ENCODE measurements at regions not wholly inside any gene's neighbourhood (a gene's known extent, or its start where the extent isn't known, plus 50 kb on each side); places are given as distances from the start of the nearest gene placed in this dataset.
"Not testable (repeated sequence)": the region's sequence is repeated elsewhere in the genome, so short reads cannot be mapped to it uniquely, and the experiment has no call there.

GRCh38 chr1:199020904-199021303 is 382.1 kb downstream of the PTPRC start:
- H3K9me3 ChIP-seq (ENCODE audit: control insufficient read depth in 2 of 2, low read length in 2 of 2) = no peaks in the 10 kb centered on the region
- H3K9ac ChIP-seq (ENCODE audit: low read depth in 1 of 2, low read length in 2 of 2) = no peak overlapping the region
- H3K4me1 ChIP-seq (ENCODE audit: control insufficient read depth in 2 of 2, insufficient read depth in 2 of 2, low read length in 2 of 2) = no peaks in the 10 kb centered on the region
- H3K27me3 ChIP-seq (ENCODE audit: control insufficient read depth in 2 of 2, insufficient read depth in 2 of 2, low read length in 2 of 2) = no peaks in the 10 kb centered on the region
- no peak overlapping the region for H3K4me3 ChIP-seq (ENCODE audit: low read length in 2 of 2)
- no peaks in the 10 kb centered on the region for H3K36me3 ChIP-seq (ENCODE audit: control insufficient read depth in 2 of 2, insufficient read depth in 2 of 2, low read length in 2 of 2)
- no peak overlapping the region for H3K27ac ChIP-seq (ENCODE audit: low read depth in 2 of 2, low read length in 2 of 2)

DNA sequence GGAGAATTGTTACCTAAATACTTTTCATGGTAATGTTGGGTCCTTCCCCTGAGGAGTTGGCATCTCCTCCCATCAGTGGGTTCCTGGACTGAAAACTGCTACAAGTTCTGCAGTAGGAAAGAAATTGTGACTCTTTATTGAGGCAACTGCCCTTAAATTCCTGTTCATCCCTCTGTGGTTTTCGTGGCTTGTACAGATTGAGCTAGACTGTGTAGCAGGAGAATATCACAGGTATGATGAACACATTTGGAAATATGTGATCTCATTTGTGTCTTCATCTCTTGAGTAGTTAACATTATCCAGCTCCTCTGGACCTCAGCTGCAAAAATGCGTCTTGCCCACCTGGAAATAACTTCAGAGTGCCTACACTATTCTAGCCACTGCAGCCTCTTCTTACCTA is 390.6 kb downstream of the PTPRC start:
- Histone ChIP-seq H3K9ac (ENCODE audit: low read depth in 1 of 2, low read length in 2 of 2) (no peak overlapping the region), H3K4me1 (ENCODE audit: control insufficient read depth in 2 of 2, insufficient read depth in 2 of 2, low read length in 2 of 2) (no peaks in the 10 kb centered on the region), H3K4me3 (ENCODE audit: low read length in 2 of 2) (no peak overlapping the region), H3K9me3 (ENCODE audit: control insufficient read depth in 2 of 2, low read length in 2 of 2) (no peaks in the 10 kb centered on the region), H3K27me3 (ENCODE audit: control insufficient read depth in 2 of 2, insufficient read depth in 2 of 2, low read length in 2 of 2) (no peaks in the 10 kb centered on the region), H3K27ac (ENCODE audit: low read depth in 2 of 2, low read length in 2 of 2) (no peak overlapping the region), H3K36me3 (ENCODE audit: control insufficient read depth in 2 of 2, insufficient read depth in 2 of 2, low read length in 2 of 2) (no peaks in the 10 kb centered on the region)

DNA sequence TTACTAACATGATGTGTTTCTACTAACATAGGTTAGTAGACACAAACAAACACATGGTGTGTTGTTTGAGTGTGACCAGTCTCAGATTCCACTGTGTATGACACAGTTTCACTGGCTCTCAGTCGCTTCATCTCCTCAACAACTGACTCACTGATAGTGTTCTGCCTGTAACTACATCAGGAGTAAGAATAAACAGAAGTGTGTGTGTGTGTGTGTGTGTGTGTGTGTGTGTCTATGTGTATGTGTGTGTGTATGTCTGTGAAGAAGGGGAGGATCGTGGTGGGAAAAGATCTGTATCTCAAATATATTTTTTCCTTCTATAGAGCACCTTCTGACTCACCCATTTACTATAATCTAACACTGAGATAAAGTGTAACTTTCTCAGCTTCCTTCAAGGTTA is 391.0 kb downstream of the PTPRC start:
- Histone ChIP-seq H3K9me3 (ENCODE audit: control insufficient read depth in 2 of 2, low read length in 2 of 2) (no peaks in the 10 kb centered on the region), H3K36me3 (ENCODE audit: control insufficient read depth in 2 of 2, insufficient read depth in 2 of 2, low read length in 2 of 2) (no peaks in the 10 kb centered on the region), H3K27ac (ENCODE audit: low read depth in 2 of 2, low read length in 2 of 2) (no peak overlapping the region), H3K9ac (ENCODE audit: low read depth in 1 of 2, low read length in 2 of 2) (no peak overlapping the region), H3K4me3 (ENCODE audit: low read length in 2 of 2) (no peak overlapping the region), H3K27me3 (ENCODE audit: control insufficient read depth in 2 of 2, insufficient read depth in 2 of 2, low read length in 2 of 2) (no peaks in the 10 kb centered on the region), H3K4me1 (ENCODE audit: control insufficient read depth in 2 of 2, insufficient read depth in 2 of 2, low read length in 2 of 2) (no peaks in the 10 kb centered on the region)

GRCh38 chr1:199030541-199030940 is 391.7 kb downstream of the PTPRC start:
- not testable (repeated sequence) for H3K27ac ChIP-seq (ENCODE audit: low read depth in 2 of 2, low read length in 2 of 2); H3K36me3 ChIP-seq (ENCODE audit: control insufficient read depth in 2 of 2, insufficient read depth in 2 of 2, low read length in 2 of 2); H3K4me3 ChIP-seq (ENCODE audit: low read length in 2 of 2); H3K9ac ChIP-seq (ENCODE audit: low read depth in 1 of 2, low read length in 2 of 2); H3K4me1 ChIP-seq (ENCODE audit: control insufficient read depth in 2 of 2, insufficient read depth in 2 of 2, low read length in 2 of 2); H3K27me3 ChIP-seq (ENCODE audit: control insufficient read depth in 2 of 2, insufficient read depth in 2 of 2, low read length in 2 of 2); H3K9me3 ChIP-seq (ENCODE audit: control insufficient read depth in 2 of 2, low read length in 2 of 2)

DNA sequence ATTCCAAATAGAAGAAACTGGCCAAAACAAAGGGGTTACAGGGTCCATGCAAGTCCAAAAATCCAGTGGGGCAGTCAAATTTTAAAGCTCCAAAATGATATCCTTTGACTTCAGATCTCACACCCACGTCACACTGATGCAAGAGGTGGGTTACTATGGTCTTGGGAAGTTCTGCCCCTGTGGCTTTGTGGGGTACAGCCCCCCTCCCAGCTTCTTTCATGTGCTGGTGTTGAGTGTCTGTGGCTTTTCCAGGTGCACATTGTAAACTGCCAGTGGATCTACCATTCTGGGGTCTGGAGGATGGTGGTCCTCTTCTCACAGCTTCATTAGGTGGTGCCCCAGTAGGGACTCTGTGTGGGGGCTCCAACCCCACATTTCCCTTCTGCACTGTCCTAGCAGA is 392.3 kb downstream of the PTPRC start:
- H3K36me3 ChIP-seq (ENCODE audit: control insufficient read depth in 2 of 2, insufficient read depth in 2 of 2, low read length in 2 of 2); H3K9me3 ChIP-seq (ENCODE audit: control insufficient read depth in 2 of 2, low read length in 2 of 2); H3K4me1 ChIP-seq (ENCODE audit: control insufficient read depth in 2 of 2, insufficient read depth in 2 of 2, low read length in 2 of 2); H3K27ac ChIP-seq (ENCODE audit: low read depth in 2 of 2, low read length in 2 of 2); H3K27me3 ChIP-seq (ENCODE audit: control insufficient read depth in 2 of 2, insufficient read depth in 2 of 2, low read length in 2 of 2); H3K9ac ChIP-seq (ENCODE audit: low read depth in 1 of 2, low read length in 2 of 2); H3K4me3 ChIP-seq (ENCODE audit: low read length in 2 of 2): not testable (repeated sequence)

GRCh38 chr1:199032479-199032878 is 393.6 kb downstream of the PTPRC start:
- H3K27me3 ChIP-seq (ENCODE audit: control insufficient read depth in 2 of 2, insufficient read depth in 2 of 2, low read length in 2 of 2); H3K9me3 ChIP-seq (ENCODE audit: control insufficient read depth in 2 of 2, low read length in 2 of 2); H3K4me3 ChIP-seq (ENCODE audit: low read length in 2 of 2); H3K4me1 ChIP-seq (ENCODE audit: control insufficient read depth in 2 of 2, insufficient read depth in 2 of 2, low read length in 2 of 2); H3K36me3 ChIP-seq (ENCODE audit: control insufficient read depth in 2 of 2, insufficient read depth in 2 of 2, low read length in 2 of 2); H3K9ac ChIP-seq (ENCODE audit: low read depth in 1 of 2, low read length in 2 of 2); H3K27ac ChIP-seq (ENCODE audit: low read depth in 2 of 2, low read length in 2 of 2): not testable (repeated sequence)

DNA sequence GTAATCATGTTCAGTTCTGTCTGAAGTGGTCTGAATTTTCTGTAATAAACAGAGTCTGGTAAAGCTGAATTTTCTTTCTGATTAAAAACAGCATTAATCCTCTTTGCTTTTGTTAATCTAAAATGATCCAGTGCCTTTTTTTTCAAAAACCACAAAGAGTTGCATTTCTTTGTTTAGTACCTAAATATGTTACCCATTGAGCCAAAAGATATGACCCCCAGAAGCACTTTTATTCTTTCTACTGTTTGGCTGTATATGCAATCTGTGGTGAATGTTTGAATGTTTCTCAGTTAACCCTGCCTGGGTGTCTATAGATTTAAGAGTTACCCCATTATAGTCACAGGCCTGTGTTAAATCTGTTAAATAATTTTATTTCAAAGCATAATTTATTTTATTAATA is 394.8 kb downstream of the PTPRC start:
- no peaks in the 10 kb centered on the region for H3K4me1 ChIP-seq (ENCODE audit: control insufficient read depth in 2 of 2, insufficient read depth in 2 of 2, low read length in 2 of 2)
- no peak overlapping the region for H3K9ac ChIP-seq (ENCODE audit: low read depth in 1 of 2, low read length in 2 of 2)
- H3K36me3 ChIP-seq (ENCODE audit: control insufficient read depth in 2 of 2, insufficient read depth in 2 of 2, low read length in 2 of 2) = no peaks in the 10 kb centered on the region
- H3K9me3 ChIP-seq (ENCODE audit: control insufficient read depth in 2 of 2, low read length in 2 of 2) = no peaks in the 10 kb centered on the region
- H3K27ac ChIP-seq (ENCODE audit: low read depth in 2 of 2, low read length in 2 of 2) = no peak overlapping the region
- no peaks in the 10 kb centered on the region for H3K27me3 ChIP-seq (ENCODE audit: control insufficient read depth in 2 of 2, insufficient read depth in 2 of 2, low read length in 2 of 2)
- no peak overlapping the region for H3K4me3 ChIP-seq (ENCODE audit: low read length in 2 of 2)

DNA sequence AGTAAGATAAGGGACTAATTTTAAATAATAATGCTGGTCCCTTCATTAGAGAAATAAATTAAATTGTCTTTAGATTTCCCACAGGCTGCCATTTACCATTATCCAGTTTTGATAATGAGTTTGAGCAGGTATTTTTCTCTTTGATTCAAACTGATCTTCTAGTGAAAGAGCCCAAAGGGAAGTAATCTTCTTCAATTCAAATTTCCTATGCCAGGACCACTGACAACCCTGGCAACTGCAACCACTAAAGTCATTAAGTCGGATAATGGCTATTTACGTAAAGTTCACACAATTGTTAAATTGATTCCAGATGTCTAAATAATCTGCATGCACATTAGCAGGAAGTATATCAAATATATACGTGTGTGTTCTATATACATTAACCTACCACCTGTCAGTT is 399.3 kb downstream of the PTPRC start:
- no peak overlapping the region for H3K9ac ChIP-seq (ENCODE audit: low read depth in 1 of 2, low read length in 2 of 2)
- no peaks in the 10 kb centered on the region for H3K4me1 ChIP-seq (ENCODE audit: control insufficient read depth in 2 of 2, insufficient read depth in 2 of 2, low read length in 2 of 2)
- H3K36me3 ChIP-seq (ENCODE audit: control insufficient read depth in 2 of 2, insufficient read depth in 2 of 2, low read length in 2 of 2) = no peaks in the 10 kb centered on the region
- H3K27ac ChIP-seq (ENCODE audit: low read depth in 2 of 2, low read length in 2 of 2) = no peak overlapping the region
- no peaks in the 10 kb centered on the region for H3K27me3 ChIP-seq (ENCODE audit: control insufficient read depth in 2 of 2, insufficient read depth in 2 of 2, low read length in 2 of 2)
- no peak overlapping the region for H3K4me3 ChIP-seq (ENCODE audit: low read length in 2 of 2)
- no peaks in the 10 kb centered on the region for H3K9me3 ChIP-seq (ENCODE audit: control insufficient read depth in 2 of 2, low read length in 2 of 2)

DNA sequence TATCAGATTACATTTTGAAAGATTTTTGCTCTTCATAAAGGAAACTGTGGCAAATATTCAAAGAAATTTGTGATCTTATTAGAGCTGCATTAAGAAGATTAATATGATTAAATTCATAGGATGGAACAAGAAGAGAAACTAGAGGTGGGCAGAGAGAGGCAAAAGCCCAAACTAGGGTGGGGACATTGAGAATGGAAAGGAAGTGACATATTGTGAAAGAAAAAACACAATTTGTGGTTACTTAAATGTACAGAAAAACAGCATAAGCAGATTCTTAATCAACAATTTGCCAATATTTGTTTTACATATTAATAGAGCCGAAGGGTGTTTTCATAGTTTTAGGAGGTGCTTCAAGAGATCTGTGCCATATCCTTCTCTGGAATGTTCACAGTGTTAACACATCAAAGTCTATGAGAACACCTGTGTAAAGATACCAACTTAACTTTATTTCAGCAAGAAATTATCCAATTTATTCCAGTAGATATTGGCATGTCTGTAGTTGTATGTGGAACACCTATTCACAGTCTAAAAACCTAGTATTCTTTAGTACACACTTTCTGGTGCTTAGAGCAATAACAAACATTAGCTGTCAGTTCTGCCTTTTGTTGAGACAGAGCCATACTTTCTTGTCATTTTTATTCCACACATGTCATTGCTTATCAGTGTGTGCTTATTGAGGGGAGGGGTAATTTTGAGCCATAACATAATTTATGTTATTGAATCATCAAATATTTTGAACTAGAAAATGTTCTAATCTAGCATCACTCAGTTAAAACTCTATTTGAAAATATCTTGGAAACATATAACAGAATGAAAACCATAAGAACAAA is 401.5 kb downstream of the PTPRC start:
- no peaks in the 10 kb centered on the region for H3K27me3 ChIP-seq (ENCODE audit: control insufficient read depth in 2 of 2, insufficient read depth in 2 of 2, low read length in 2 of 2)
- H3K4me3 ChIP-seq (ENCODE audit: low read length in 2 of 2) = no peak overlapping the region

DNA sequence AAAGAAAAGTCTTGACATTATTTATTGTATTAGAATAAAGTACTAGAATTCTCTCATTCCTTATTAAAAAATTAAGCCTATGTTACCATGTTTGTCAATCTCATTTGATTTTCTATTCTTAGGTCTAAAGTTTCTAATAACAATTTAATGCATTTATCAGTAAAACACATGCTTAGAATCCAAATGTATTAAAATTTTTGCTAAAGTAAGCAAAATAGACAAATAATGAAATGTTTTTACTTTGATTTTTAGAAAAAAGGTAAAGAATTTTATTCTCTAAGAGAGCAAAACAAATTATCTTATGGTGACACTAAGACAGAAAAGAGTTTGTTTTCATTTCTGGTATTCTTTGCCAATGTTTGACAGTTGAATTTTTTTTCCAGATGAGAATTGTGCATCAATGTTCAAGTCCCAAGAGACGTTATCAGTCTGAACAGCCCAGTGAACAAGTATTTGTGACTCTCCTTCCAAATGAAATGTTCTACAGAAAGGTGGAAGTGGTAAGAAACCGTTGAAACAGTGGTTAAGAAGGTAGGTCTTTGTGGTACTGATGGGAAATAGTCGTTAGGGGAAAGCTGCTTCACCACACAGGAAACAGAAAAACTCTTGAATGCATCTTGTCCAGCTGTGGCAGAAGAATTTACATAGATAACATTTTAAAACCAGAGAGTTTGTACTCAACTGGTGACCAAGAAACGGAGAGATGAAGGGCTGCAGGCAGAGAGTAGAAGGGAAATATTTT is 402.5 kb downstream of the PTPRC start:
- no peak overlapping the region for H3K27ac ChIP-seq (ENCODE audit: low read depth in 2 of 2, low read length in 2 of 2)

More for the DNA sequence above, 401.5 kb downstream of the PTPRC start:
- H3K4me1 ChIP-seq (ENCODE audit: control insufficient read depth in 2 of 2, insufficient read depth in 2 of 2, low read length in 2 of 2) = no peaks in the 10 kb centered on the region
- H3K27ac ChIP-seq (ENCODE audit: low read depth in 2 of 2, low read length in 2 of 2) = no peak overlapping the region
- H3K36me3 ChIP-seq (ENCODE audit: control insufficient read depth in 2 of 2, insufficient read depth in 2 of 2, low read length in 2 of 2) = no peaks in the 10 kb centered on the region
- H3K9ac ChIP-seq (ENCODE audit: low read depth in 1 of 2, low read length in 2 of 2) = no peak overlapping the region
- no peaks in the 10 kb centered on the region for H3K9me3 ChIP-seq (ENCODE audit: control insufficient read depth in 2 of 2, low read length in 2 of 2)

More for the DNA sequence above, 402.5 kb downstream of the PTPRC start:
- no peaks in the 10 kb centered on the region for H3K4me1 ChIP-seq (ENCODE audit: control insufficient read depth in 2 of 2, insufficient read depth in 2 of 2, low read length in 2 of 2)
- H3K9me3 ChIP-seq (ENCODE audit: control insufficient read depth in 2 of 2, low read length in 2 of 2) = no peaks in the 10 kb centered on the region
- no peak overlapping the region for H3K9ac ChIP-seq (ENCODE audit: low read depth in 1 of 2, low read length in 2 of 2)
- no peak overlapping the region for H3K4me3 ChIP-seq (ENCODE audit: low read length in 2 of 2)
- H3K36me3 ChIP-seq (ENCODE audit: control insufficient read depth in 2 of 2, insufficient read depth in 2 of 2, low read length in 2 of 2) = no peaks in the 10 kb centered on the region
- H3K27me3 ChIP-seq (ENCODE audit: control insufficient read depth in 2 of 2, insufficient read depth in 2 of 2, low read length in 2 of 2) = no peaks in the 10 kb centered on the region

All from mucosa of rectum (tissue), 2 donors.